Thyroid gland (tissue), 4 donors: ENCODE measurements at regions not wholly inside any gene's neighbourhood (a gene's known extent, or its start where the extent isn't known, plus 50 kb on each side); places are given as distances from the start of the nearest gene placed in this dataset.

Experiments
- CTCF ChIP-seq, 6 experiments: fragments of 200-600 bp in 3 of 6; fragments of 450-650 bp in 3 of 6; sonication (generic) in 3 of 6; IDR thresholded peaks; one replicate each; pipeline ENCODE4 v1.5.1; 2016 to 2019; ENCODE audit warnings: antibody characterized with exemption in 6 of 6, mild to moderate bottlenecking in 2 of 6, inconsistent platforms in 1 of 6, moderate library complexity in 1 of 6
- POLR2A ChIP-seq, 2 donors: fragments of 450-650 bp; IDR thresholded peaks; one replicate each; pipeline ENCODE4 v1.6.1; 2017; ENCODE audit warnings: antibody characterized with exemption in 2 of 2, mild to moderate bottlenecking in 2 of 2, moderate library complexity in 1 of 2

GRCh38 chr3:25304916-25305315, 123.1 kb upstream of the RARB start:
- TF ChIP-seq CTCF (IDR thresholded peaks at IDR 0.05), result no peak
- no peak for TF ChIP-seq POLR2A (IDR thresholded peaks at IDR 0.05)
